Progenitor cell of endocrine pancreas (in vitro differentiated cells): ENCODE measurements at regions not wholly inside any gene's neighbourhood (a gene's known extent, or its start where the extent isn't known, plus 50 kb on each side); places are given as distances from the start of the nearest gene placed in this dataset.

Source experiments
- DNase-seq: peaks from one replicate; pipeline ENCODE4 v3.0.0; 2021; ENCODE audit warnings: low spot score; ENCODE audit not compliant: unreplicated experiment
- H3K27ac Mint-ChIP-seq: 2 replicates; pipeline ENCODE4 v1.8.0; 2021; ENCODE audit warnings: mild to moderate bottlenecking, moderate library complexity, mixed read lengths
- H3K27me3 Mint-ChIP-seq: 2 replicates; pipeline ENCODE4 v1.8.0; 2021; ENCODE audit warnings: mixed read lengths
- H3K36me3 Mint-ChIP-seq: 2 replicates; pipeline ENCODE4 v1.8.0; 2022; ENCODE audit warnings: mixed read lengths; ENCODE audit not compliant: insufficient read depth
- H3K4me1 Mint-ChIP-seq: 2 replicates; pipeline ENCODE4 v1.8.0; 2021; ENCODE audit warnings: low read depth, mixed read lengths
- H3K4me3 Mint-ChIP-seq: 2 replicates; pipeline ENCODE4 v1.8.0; 2021; ENCODE audit warnings: low read depth, mild to moderate bottlenecking, moderate library complexity, mixed read lengths
- H3K9me3 Mint-ChIP-seq: 2 replicates; pipeline ENCODE4 v1.8.0; 2021; ENCODE audit warnings: low read depth, mixed read lengths
- TF ChIP-seq, protein P1 (sequence below): fragments of 200-600 bp; sonication (generic); IDR thresholded peaks from one replicate; pipeline ENCODE4 v1.5.0; 2021; ENCODE audit warnings: antibody characterized with exemption, mild to moderate bottlenecking; ENCODE audit not compliant: unreplicated experiment

DNA sequence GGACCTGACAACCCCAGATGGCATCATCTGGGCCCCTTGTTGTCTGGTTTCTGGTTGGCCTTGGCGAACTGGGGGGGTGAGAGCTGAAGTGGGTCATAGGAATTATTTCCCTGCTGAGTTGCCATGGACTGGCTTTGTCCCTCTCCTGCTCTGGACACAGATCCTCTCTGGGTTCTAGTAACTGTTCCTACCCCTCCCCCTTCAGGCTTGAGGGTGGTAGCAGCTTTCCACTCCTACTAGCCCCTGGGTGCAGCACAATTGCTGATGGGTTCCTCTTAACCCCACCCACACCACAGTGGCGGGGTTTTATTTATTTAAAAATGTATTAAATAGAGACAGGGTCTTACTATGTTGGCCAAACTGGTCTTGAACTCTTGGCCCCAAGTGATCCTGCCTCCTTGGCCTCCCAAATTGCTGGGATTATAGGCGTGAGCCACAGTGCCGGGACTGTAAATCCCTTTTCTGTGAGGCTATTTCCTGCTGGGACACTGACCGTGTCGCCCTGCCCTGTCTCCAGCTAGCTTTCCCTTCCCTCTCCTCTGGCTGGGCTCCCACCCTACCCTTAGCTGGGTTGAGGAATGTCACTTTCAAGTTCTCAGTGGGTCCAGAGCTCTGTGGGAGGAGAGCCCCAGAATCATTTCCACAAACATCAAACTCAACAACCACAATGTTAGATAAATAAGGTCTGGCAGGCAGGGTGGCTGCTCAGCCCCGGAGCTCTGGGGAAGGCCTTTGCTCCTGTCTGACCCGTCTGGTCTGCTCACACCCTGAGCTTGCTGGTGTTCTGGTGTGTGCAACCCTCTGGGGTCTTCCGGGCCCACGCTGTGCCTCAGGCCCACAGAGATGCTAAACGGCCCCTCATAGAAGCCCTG lies 112.7 kb upstream of the WNT4 start:
- H3K9me3 Mint-ChIP-seq = no peaks in the 10 kb centered on the region
- H3K4me1 Mint-ChIP-seq = peaks cover 35% of the 10 kb centered on the region
- no peak for DNase-seq
- no peak overlapping the region for H3K4me3 Mint-ChIP-seq
- H3K27me3 Mint-ChIP-seq = peaks cover 57% of the 10 kb centered on the region
- TF ChIP-seq, protein P1, sequence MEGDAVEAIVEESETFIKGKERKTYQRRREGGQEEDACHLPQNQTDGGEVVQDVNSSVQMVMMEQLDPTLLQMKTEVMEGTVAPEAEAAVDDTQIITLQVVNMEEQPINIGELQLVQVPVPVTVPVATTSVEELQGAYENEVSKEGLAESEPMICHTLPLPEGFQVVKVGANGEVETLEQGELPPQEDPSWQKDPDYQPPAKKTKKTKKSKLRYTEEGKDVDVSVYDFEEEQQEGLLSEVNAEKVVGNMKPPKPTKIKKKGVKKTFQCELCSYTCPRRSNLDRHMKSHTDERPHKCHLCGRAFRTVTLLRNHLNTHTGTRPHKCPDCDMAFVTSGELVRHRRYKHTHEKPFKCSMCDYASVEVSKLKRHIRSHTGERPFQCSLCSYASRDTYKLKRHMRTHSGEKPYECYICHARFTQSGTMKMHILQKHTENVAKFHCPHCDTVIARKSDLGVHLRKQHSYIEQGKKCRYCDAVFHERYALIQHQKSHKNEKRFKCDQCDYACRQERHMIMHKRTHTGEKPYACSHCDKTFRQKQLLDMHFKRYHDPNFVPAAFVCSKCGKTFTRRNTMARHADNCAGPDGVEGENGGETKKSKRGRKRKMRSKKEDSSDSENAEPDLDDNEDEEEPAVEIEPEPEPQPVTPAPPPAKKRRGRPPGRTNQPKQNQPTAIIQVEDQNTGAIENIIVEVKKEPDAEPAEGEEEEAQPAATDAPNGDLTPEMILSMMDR = no peak
- H3K27ac Mint-ChIP-seq = no peak overlapping the region
- no peaks in the 10 kb centered on the region for H3K36me3 Mint-ChIP-seq

DNA sequence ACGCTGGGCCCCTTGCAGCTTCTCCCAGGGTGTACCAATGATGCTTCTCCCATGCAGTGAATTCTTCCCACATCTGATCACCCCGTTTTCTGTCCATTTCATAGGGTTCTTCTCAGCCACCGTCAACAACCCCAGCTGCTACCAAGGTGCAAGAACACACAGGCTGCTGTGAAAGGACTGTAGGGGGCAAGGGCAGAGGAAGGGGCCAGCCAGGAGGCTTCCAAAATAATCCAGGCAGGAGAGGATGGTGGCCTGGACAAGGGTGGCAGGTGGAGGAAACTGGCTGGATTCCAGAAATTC lies 113.3 kb upstream of the WNT4 start:
- DNase-seq = no peak
- Mint-ChIP-seq H3K4me3 (no peak overlapping the region), H3K4me1 (peaks cover 39% of the 10 kb centered on the region), H3K27ac (no peak overlapping the region), H3K9me3 (no peaks in the 10 kb centered on the region), H3K36me3 (no peaks in the 10 kb centered on the region), H3K27me3 (peaks cover 58% of the 10 kb centered on the region)
- TF ChIP-seq, protein P1 = no peak

DNA sequence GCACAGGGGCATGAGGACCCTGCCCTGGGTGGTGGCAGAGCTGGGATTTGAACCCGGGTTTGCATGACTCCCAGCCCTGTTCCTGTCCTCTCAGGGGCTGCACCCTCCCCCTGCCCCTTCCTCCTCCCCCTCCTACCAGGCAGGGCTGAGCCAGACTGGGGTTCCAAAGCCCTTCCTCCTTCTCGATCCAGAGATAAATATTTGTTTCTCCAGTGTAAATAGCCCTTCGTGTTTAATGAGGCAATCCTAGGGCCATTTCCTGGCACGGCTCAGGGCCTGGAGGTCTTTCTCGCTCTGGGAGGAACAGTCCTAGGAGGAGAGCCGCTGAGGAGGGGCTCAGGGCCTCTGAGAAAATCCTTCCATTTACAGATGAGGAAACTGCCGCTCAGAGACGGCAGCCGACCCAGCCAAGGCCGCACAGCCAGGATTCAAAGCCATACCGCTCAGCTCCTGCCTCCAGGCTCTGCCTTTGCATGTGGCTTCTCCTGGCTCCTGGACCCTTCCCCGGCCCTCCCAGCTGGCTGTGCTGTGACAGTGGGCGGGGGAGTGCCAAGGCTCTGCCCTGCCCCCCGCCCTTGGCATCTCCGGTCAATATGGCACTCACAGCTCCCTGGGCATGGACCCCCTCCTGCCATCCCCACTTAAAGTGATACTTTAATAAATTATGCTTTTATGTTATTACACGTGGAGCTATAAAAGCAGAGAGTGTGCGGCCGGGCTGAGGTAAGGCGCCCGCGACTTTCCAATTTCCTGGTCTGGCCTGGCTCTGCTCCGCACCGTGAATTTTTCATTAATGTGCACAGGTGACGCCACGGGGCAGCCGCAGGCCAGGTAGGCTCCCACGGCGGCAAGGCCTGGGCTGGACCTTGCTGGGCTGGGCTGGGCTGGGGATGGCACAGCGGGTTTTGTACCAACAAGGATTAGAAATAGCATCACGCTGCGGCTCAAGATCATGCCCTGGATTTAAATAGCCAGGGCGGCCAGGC lies 114.7 kb upstream of the WNT4 start:
- H3K27me3 Mint-ChIP-seq = peaks cover 50% of the 10 kb centered on the region
- H3K27ac Mint-ChIP-seq = no peak overlapping the region
- TF ChIP-seq, protein P1 = no peak
- H3K4me1 Mint-ChIP-seq = peaks cover 38% of the 10 kb centered on the region
- no peak overlapping the region for H3K4me3 Mint-ChIP-seq
- no peaks in the 10 kb centered on the region for H3K9me3 Mint-ChIP-seq
- DNase-seq = no peak
- no peaks in the 10 kb centered on the region for H3K36me3 Mint-ChIP-seq

DNA sequence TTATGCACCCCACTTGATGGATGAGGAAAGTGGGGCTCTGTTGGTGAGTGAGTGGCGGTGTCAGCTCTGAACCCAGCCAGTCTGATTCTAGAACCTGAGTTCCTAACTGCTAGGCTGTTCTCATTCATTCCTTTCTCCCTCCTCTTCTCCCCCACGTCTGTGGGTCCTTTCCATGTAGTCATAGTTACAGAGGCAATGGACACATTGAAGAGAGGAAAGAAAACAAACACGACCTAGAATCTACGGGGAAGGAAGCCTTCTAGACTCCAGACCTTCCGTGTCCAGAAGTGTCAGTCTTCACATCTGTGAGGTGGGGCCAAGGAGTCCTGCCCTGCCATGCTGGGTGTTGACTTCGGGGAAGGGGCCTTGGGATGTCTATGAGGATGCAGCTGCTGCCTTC lies 115.8 kb upstream of the WNT4 start:
- no peak for DNase-seq
- Mint-ChIP-seq H3K4me1 (peaks cover 31% of the 10 kb centered on the region), H3K27me3 (peaks cover 39% of the 10 kb centered on the region), H3K9me3 (no peaks in the 10 kb centered on the region), H3K27ac (no peak overlapping the region), H3K36me3 (no peaks in the 10 kb centered on the region), H3K4me3 (no peak overlapping the region)
- TF ChIP-seq, protein P1 = no peak

DNA sequence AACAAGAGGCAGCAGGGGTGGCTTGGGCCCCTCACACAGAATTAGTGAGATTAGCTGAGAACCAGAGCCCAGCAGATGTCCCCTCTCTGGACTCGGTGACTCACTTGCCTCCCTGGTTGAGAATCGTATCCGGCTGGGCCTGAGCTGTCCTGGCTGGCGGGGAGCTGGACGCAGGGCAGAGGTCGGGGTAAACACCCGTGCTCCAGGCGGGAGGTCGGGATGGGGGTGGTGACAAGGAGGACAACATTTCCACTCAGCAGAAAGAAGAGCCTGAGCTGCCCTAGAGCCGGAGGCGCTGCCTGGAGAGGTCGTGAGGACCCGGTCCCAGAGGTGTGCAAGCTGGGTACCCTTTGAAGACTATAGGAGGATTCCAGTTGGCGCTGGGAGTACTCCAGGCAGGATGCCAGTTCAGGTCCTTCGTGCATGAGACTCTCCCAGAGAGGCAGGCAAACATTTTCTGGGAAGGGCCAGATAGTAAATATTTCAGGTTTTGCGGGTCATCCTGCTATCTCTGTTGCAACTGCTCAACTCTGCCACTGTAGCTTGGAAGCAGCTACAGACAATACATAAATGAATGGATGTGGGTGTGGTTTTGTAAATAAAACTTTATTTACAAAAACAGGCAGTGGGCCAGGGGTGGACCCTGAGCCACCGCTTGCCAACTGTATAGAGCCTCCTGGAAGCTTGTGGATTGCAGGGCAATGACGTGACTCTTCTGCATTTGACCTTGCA lies 116.8 kb upstream of the WNT4 start:
- Mint-ChIP-seq H3K27me3 (peaks cover 37% of the 10 kb centered on the region), H3K4me1 (peaks cover 35% of the 10 kb centered on the region), H3K4me3 (no peak overlapping the region), H3K36me3 (no peaks in the 10 kb centered on the region), H3K27ac (no peak overlapping the region), H3K9me3 (no peaks in the 10 kb centered on the region)
- DNase-seq = no peak
- TF ChIP-seq, protein P1 = no peak
